K562 (cell line): ENCODE measurements at regions not wholly inside any gene's neighbourhood (a gene's known extent, or its start where the extent isn't known, plus 50 kb on each side); places are given as distances from the start of the nearest gene placed in this dataset.

Source experiments
- ATAC-seq: fragments of 200-7000 bp; cut with Tn5 transposase; 3 replicates; pipeline ENCODE4 v1.9.1; 2020; ENCODE audit warnings: moderate library complexity
- BruUV-seq: library from RNA; stranded (reverse); fragments of 400-500 nt; replicated peaks from 2 replicates; lab custom pipeline; 2021; lab: Mats Ljungman, UMichigan
- CTCF ChIA-PET: fragments of 300-600 bp; formaldehyde crosslinking; extraction: SDS; loops from one replicate; lab custom pipeline; 2021; ENCODE audit warnings: low intra/inter-chr PET ratio; lab: Yijun Ruan, JAX
- POLR2A ChIA-PET: fragments of 300-600, 350-650 bp; sonication (Branson Sonifier 250); formaldehyde crosslinking; extraction: SDS; loops from one replicate; lab custom pipeline; 2021; ENCODE audit warnings: antibody characterized with exemption, inconsistent platforms; lab: Yijun Ruan, JAX
- DNase-seq, 4 experiments: peaks; one replicate each; pipeline versions ENCODE4 v3.0.0 to v3.0.0-alpha.2; 2011 to 2018; ENCODE audit warnings: low spot score in 3 of 4, mixed read lengths in 3 of 4; ENCODE audit errors: extremely low read depth in 1 of 4
- FAIRE-seq: peaks from 2 replicates; lab custom pipeline; 2011; peaks lifted over from hg19 to GRCh38; lab: Jason Lieb, UNC
- H2AFZ ChIP-seq: 2 replicates; pipeline ENCODE4 v1.6.0; 2011; ENCODE audit warnings: low read depth, low read length, control low read depth, inconsistent platforms
- H3K27ac ChIP-seq: fragments of 200-600 bp; 3 replicates; pipeline ENCODE4 v1.8.0; 2011; ENCODE audit warnings: low read depth, mild to moderate bottlenecking, control low read depth, inconsistent platforms, low read length, moderate library complexity, mixed read lengths; ENCODE audit errors: extremely low read depth
- H3K27me3 ChIP-seq, 2 experiments: fragments of 300-600 bp in 1 of 2; 2 replicates in 1 of 2; 3 replicates in 1 of 2; pipeline versions ENCODE4 v1.6.0 to v1.8.0; 2011; ENCODE audit warnings: inconsistent platforms in 2 of 2, low read length in 2 of 2, mild to moderate bottlenecking in 1 of 2, mixed read lengths in 1 of 2, moderate library complexity in 1 of 2; ENCODE audit not compliant: control insufficient read depth in 2 of 2, insufficient read depth in 2 of 2
- H3K36me3 ChIP-seq: fragments of 300-600 bp; 3 replicates; pipeline ENCODE4 v1.8.0; 2011; ENCODE audit warnings: mild to moderate bottlenecking, low read length, inconsistent platforms; ENCODE audit not compliant: control insufficient read depth, insufficient read depth
- H3K4me1 ChIP-seq, 2 experiments: fragments of 200-600 bp in 1 of 2; replicated peaks in 1 of 2; 2 replicates in 1 of 2; 3 replicates in 1 of 2; pipeline versions ENCODE4 v1.5.1 to v1.8.0; 2011; ENCODE audit warnings: inconsistent platforms in 2 of 2, low read length in 2 of 2, mild to moderate bottlenecking in 1 of 2, mixed read lengths in 1 of 2, moderate library complexity in 1 of 2; ENCODE audit not compliant: control insufficient read depth in 2 of 2, insufficient read depth in 2 of 2
- H3K4me2 ChIP-seq: 2 replicates; pipeline ENCODE4 v1.6.1; 2011; ENCODE audit warnings: low read length, control low read depth, inconsistent platforms, mixed read lengths; ENCODE audit not compliant: insufficient read depth
- H3K4me3 ChIP-seq: fragments of 200-600 bp; sonication (generic), shearing (Covaris generic); 2 replicates; pipeline ENCODE4 v1.5.1; 2016; ENCODE audit warnings: control low read depth, inconsistent platforms
- H3K79me2 ChIP-seq: fragments of 200-600 bp; 3 replicates; pipeline ENCODE4 v1.8.0; 2011; ENCODE audit warnings: low read length, inconsistent platforms; ENCODE audit not compliant: control insufficient read depth, insufficient read depth
- H3K9ac ChIP-seq, 2 experiments: 2 replicates each; pipeline versions ENCODE4 v1.6.0 to v1.6.1; 2011; ENCODE audit warnings: low read depth in 2 of 2, low read length in 2 of 2, control low read depth in 1 of 2, inconsistent platforms in 1 of 2, mild to moderate bottlenecking in 1 of 2, mixed read lengths in 1 of 2; ENCODE audit not compliant: insufficient read depth in 1 of 2
- H3K9me1 ChIP-seq: one replicate; pipeline ENCODE4 v1.6.0; 2011; ENCODE audit warnings: inconsistent platforms, mild to moderate bottlenecking, low read length, moderate library complexity; ENCODE audit not compliant: control insufficient read depth, insufficient read depth
- H3K9me3 ChIP-seq: replicated peaks from 2 replicates; pipeline ENCODE4 v1.5.1; 2011; ENCODE audit warnings: low read depth, low read length, inconsistent platforms; ENCODE audit not compliant: control insufficient read depth, insufficient read depth
- H4K20me1 ChIP-seq: replicated peaks from 2 replicates; pipeline ENCODE4 v1.6.1; 2011; ENCODE audit warnings: low read length, inconsistent platforms, mixed read lengths; ENCODE audit not compliant: control insufficient read depth, insufficient read depth
- BRF2 ChIP-seq: IDR thresholded peaks from 3 replicates; pipeline ENCODE4 v1.6.1; 2011; ENCODE audit warnings: borderline replicate concordance, mild to moderate bottlenecking; ENCODE audit not compliant: insufficient read length, insufficient read depth
- COPS2 ChIP-seq: fragments of 450-650 bp; conservative IDR thresholded peaks from 2 replicates; pipeline ENCODE4 v1.6.1; 2016; ENCODE audit warnings: mild to moderate bottlenecking, moderate library complexity
- HLTF ChIP-seq: fragments of 450-650 bp; IDR thresholded peaks from 2 replicates; pipeline ENCODE4 v1.6.1; 2016
- HNRNPLL ChIP-seq: fragments of 200-400 bp; formaldehyde crosslinking; IDR thresholded peaks from 2 replicates; pipeline ENCODE4 v1.6.1; 2017; ENCODE audit warnings: low read length, low read depth, mild to moderate bottlenecking; ENCODE audit not compliant: poor library complexity, severe bottlenecking
- IRF2 ChIP-seq: sonication (generic); formaldehyde crosslinking; IDR thresholded peaks from 2 replicates; pipeline ENCODE4 v1.8.1; 2022; ENCODE audit warnings: mild to moderate bottlenecking, missing genetic modification reagents
- MECOM ChIP-seq: fragments of 250-450 bp; sonication (Bioruptor Pico); IDR thresholded peaks from 2 replicates; pipeline ENCODE4 v1.8.0; 2022; ENCODE audit warnings: inconsistent platforms
- NCOA2 ChIP-seq, 2 experiments: fragments of 450-650 bp; IDR thresholded peaks; 2 replicates each; pipeline ENCODE4 v1.6.1; 2018; ENCODE audit warnings: mild to moderate bottlenecking in 2 of 2, moderate library complexity in 1 of 2; ENCODE audit not compliant: partially characterized antibody in 2 of 2
- PTBP1 ChIP-seq: fragments of 200-400 bp; formaldehyde crosslinking; IDR thresholded peaks from 2 replicates; pipeline ENCODE4 v1.6.1; 2017; ENCODE audit warnings: low read depth, low read length
- RNF219 ChIP-seq: fragments of 250-450 bp; sonication (Bioruptor Pico); IDR thresholded peaks from 2 replicates; pipeline ENCODE4 v1.5.0; 2022; ENCODE audit warnings: mild to moderate bottlenecking
- SFPQ ChIP-seq: fragments of 200-400 bp; formaldehyde crosslinking; IDR thresholded peaks from 2 replicates; pipeline ENCODE4 v1.6.1; 2017; ENCODE audit warnings: mild to moderate bottlenecking, low read depth, low read length, moderate library complexity
- SMARCE1 ChIP-seq: fragments of 450-650 bp; IDR thresholded peaks from 2 replicates; pipeline ENCODE4 v1.7.1; 2016; ENCODE audit warnings: mild to moderate bottlenecking
- ZNF311 ChIP-seq: fragments of 250-450 bp; sonication (Bioruptor Pico); IDR thresholded peaks from 2 replicates; pipeline ENCODE4 v1.4.0; 2020; ENCODE audit warnings: mild to moderate bottlenecking, moderate library complexity
- ZNF77 ChIP-seq: fragments of 250-450 bp; sonication (Bioruptor Pico); IDR thresholded peaks from 2 replicates; pipeline ENCODE4 v1.5.0; 2020
- WGBS: fragments of 100-300 bp; shearing (Covaris generic); methylation state at CpG from one replicate; pipeline ENCODE4 v1.1.6; 2016; ENCODE audit warnings: low coverage, mixed read lengths; ENCODE audit not compliant: insufficient coverage; ENCODE audit errors: missing lambda C conversion rate; 5-methylcytosine and 5-hydroxymethylcytosine counted together
- in situ Hi-C: fragments of 300-500 bp; cut with MboI; formaldehyde crosslinking; loops from 4 replicates; pipeline ENCODE4 v1.15.0; 2018; ENCODE audit warnings: inconsistent platforms, mixed read lengths
- intact Hi-C: fragments of 100-400 bp; cut with micrococcal nuclease; formaldehyde crosslinking; loops from 2 replicates; pipeline ENCODE4 v1.14.2; 2022

- Histone ChIP-seq H4K20me1 (no peaks in the 10 kb centered on the region), H3K4me1 (no peaks in the 10 kb centered on the region), H3K27me3 (no peaks in the 10 kb centered on the region), H3K36me3 (no peaks in the 10 kb centered on the region), H3K4me3 (no peak overlapping the region), H3K27ac (no peak overlapping the region), H3K79me2 (no peaks in the 10 kb centered on the region), H3K9me3 (no peaks in the 10 kb centered on the region), H3K4me2 (no peak overlapping the region), H3K9ac (no peak overlapping the region), H3K9me1 (no peaks in the 10 kb centered on the region), H2AFZ (no peak overlapping the region)
- DNase-seq = no peak
- ATAC-seq = no peak
- FAIRE-seq = no peak
- TF ChIP-seq COPS2 = no peak
- no peak for TF ChIP-seq MECOM (CRISPR knock-in tag)
- TF ChIP-seq SFPQ = no peak
- no peak for TF ChIP-seq IRF2
- no peak for TF ChIP-seq BRF2
- no peak for TF ChIP-seq ZNF77 (CRISPR knock-in tag)
- TF ChIP-seq RNF219 (CRISPR knock-in tag) = no peak
- no peak for TF ChIP-seq SMARCE1
- TF ChIP-seq HNRNPLL = no peak
- TF ChIP-seq HLTF = no peak
- no peak for TF ChIP-seq NCOA2 (IDR thresholded peaks at IDR 0.05; ENCODE audit: partially characterized antibody in 2 of 2)
- TF ChIP-seq ZNF311 (CRISPR knock-in tag) = no peak
- no peak for TF ChIP-seq PTBP1
- 0% methylated on average over 2 of the region's 2 CpGs for WGBS
- intact Hi-C loops (no loop called here), in situ Hi-C loops (no loop called here)
- POLR2A ChIA-PET = no interaction called here
- no TSS peak for BruUV-seq
- CTCF ChIA-PET = no interaction called here
Measured at GRCh38 chr5:167478188-167478587, 813.3 kb upstream of the WWC1 start.
